Esophagus muscularis mucosa (tissue), 4 donors: ENCODE measurements at regions not wholly inside any gene's neighbourhood (a gene's known extent, or its start where the extent isn't known, plus 50 kb on each side); places are given as distances from the start of the nearest gene placed in this dataset.

Experiments used
- DNase-seq: peaks from one replicate; pipeline ENCODE4 v3.0.0-alpha.2; 2017; ENCODE audit errors: extremely low spot score
- H3K27ac ChIP-seq, 4 donors: fragments of 200-600 bp; sonication (generic); replicated peaks in 1 of 4; 1 replicate in 3 of 4; 2 replicates in 1 of 4; pipeline ENCODE4 v1.5.1; 2016 to 2019; ENCODE audit warnings: mild to moderate bottlenecking in 1 of 4
- H3K27me3 ChIP-seq, 4 donors: fragments of 200-600 bp; sonication (generic); one replicate each; pipeline versions ENCODE4 v1.5.1 to v1.6.0; 2016 to 2019
- H3K36me3 ChIP-seq, 4 donors: fragments of 200-600 bp; sonication (generic); one replicate each; pipeline ENCODE4 v1.5.1; 2016 to 2019
- H3K4me1 ChIP-seq, 4 donors: fragments of 200-600 bp; sonication (generic); one replicate each; pipeline ENCODE4 v1.5.1; 2016 to 2019
- H3K4me3 ChIP-seq, 4 donors: fragments of 200-600 bp; sonication (generic); 1 replicate in 2 of 4; 2 replicates in 2 of 4; pipeline ENCODE4 v1.5.1; 2016 to 2019; ENCODE audit warnings: mild to moderate bottlenecking in 4 of 4, moderate library complexity in 1 of 4
- H3K9me3 ChIP-seq, 4 donors: fragments of 200-600 bp; sonication (generic); 1 replicate in 3 of 4; 2 replicates in 1 of 4; pipeline ENCODE4 v1.5.1; 2016 to 2019
- CTCF ChIP-seq, 3 experiments: fragments of 200-600 bp in 2 of 3; fragments of 450-650 bp in 1 of 3; sonication (generic) in 2 of 3; IDR thresholded peaks; one replicate each; pipeline ENCODE4 v1.5.1; 2017 to 2019; ENCODE audit warnings: antibody characterized with exemption in 3 of 3, mild to moderate bottlenecking in 2 of 3, moderate library complexity in 1 of 3
- EP300 ChIP-seq: sonication (generic); formaldehyde crosslinking; IDR thresholded peaks from one replicate; pipeline ENCODE4 v1.6.1; 2017; ENCODE audit warnings: antibody characterized with exemption
- POLR2A ChIP-seq: fragments of 450-650 bp; IDR thresholded peaks from one replicate; pipeline ENCODE4 v1.6.1; 2017; ENCODE audit warnings: antibody characterized with exemption, moderate library complexity, mild to moderate bottlenecking, low read depth
- POLR2AphosphoS5 ChIP-seq, 2 donors: sonication (generic); formaldehyde crosslinking; IDR thresholded peaks; one replicate each; pipeline ENCODE4 v1.6.1; 2017; ENCODE audit warnings: antibody characterized with exemption in 2 of 2
- WGBS: methylation state at CpG from one replicate; pipeline ENCODE4 v1.1.5; 2018; 5-methylcytosine and 5-hydroxymethylcytosine counted together
- intact Hi-C: fragments of 100-400 bp; cut with DNase I; formaldehyde crosslinking; loops from one replicate; pipeline ENCODE4 v1.15.1; 2023

GRCh38 chr5:92884469-92884868 is 696.5 kb downstream of the NR2F1-AS1 start:
- Histone ChIP-seq H3K4me3 (no peak overlapping the region), H3K27me3 (no peaks in the 10 kb centered on the region), H3K36me3 (no peaks in the 10 kb centered on the region), H3K9me3 (peaks cover 0 to 4% (median 0%) of the 10 kb centered on the region in 4 donors), H3K4me1 (no peaks in the 10 kb centered on the region), H3K27ac (no peak overlapping the region)
- TF ChIP-seq EP300 (no peak), POLR2AphosphoS5 (IDR thresholded peaks at IDR 0.05) (no peak), POLR2A (no peak), CTCF (IDR thresholded peaks at IDR 0.05) (no peak)
- 44% methylated on average over 1 of the region's 1 CpG for whole genome bisulfite sequencing
- DNase-seq = no peak
- intact Hi-C loops = no loop called here

GRCh38 chr5:92879806-92880543 is 701.0 kb downstream of the NR2F1-AS1 start:
- Histone ChIP-seq H3K27me3 (no peaks in the 10 kb centered on the region), H3K4me3 (no peak overlapping the region), H3K36me3 (no peaks in the 10 kb centered on the region), H3K4me1 (no peaks in the 10 kb centered on the region), H3K27ac (no peak overlapping the region), H3K9me3 (peaks cover 0 to 14% (median 3%) of the 10 kb centered on the region in 4 donors)
- TF ChIP-seq POLR2AphosphoS5 (IDR thresholded peaks at IDR 0.05) (no peak), POLR2A (no peak), CTCF (IDR thresholded peaks at IDR 0.05) (no peak), EP300 (no peak)
- WGBS = 89% methylated on average over 2 of the region's 2 CpGs
- DNase-seq = no peak
- intact Hi-C loops = no loop called here

- Histone ChIP-seq H3K4me1 (no peaks in the 10 kb centered on the region), H3K4me3 (no peak overlapping the region), H3K27ac (no peak overlapping the region), H3K27me3 (no peaks in the 10 kb centered on the region), H3K9me3 (peaks cover 0 to 31% (median 3%) of the 10 kb centered on the region in 4 donors), H3K36me3 (no peaks in the 10 kb centered on the region)
- intact Hi-C loops = no loop called here
- DNase-seq = no peak
- TF ChIP-seq POLR2AphosphoS5 (IDR thresholded peaks at IDR 0.05) (no peak), POLR2A (no peak), CTCF (IDR thresholded peaks at IDR 0.05) (no peak), EP300 (no peak)
- WGBS = 95% methylated on average over 2 of the region's 2 CpGs
Observed at GRCh38 chr5:92874790-92875189, 706.2 kb downstream of the NR2F1-AS1 start.

GRCh38 chr5:92868442-92868841 is 712.6 kb downstream of the NR2F1-AS1 start:
- Histone ChIP-seq H3K27me3 (no peaks in the 10 kb centered on the region), H3K4me1 (no peaks in the 10 kb centered on the region), H3K4me3 (no peak overlapping the region), H3K27ac (no peak overlapping the region), H3K9me3 (peaks cover 0 to 2% (median 0%) of the 10 kb centered on the region in 4 donors), H3K36me3 (no peaks in the 10 kb centered on the region)
- intact Hi-C loops = no loop called here
- TF ChIP-seq EP300 (no peak), CTCF (IDR thresholded peaks at IDR 0.05) (no peak), POLR2A (no peak), POLR2AphosphoS5 (IDR thresholded peaks at IDR 0.05) (no peak)
- DNase-seq = no peak
- WGBS = 95% methylated on average over 3 of the region's 3 CpGs

- no peak for TF ChIP-seq POLR2A
- TF ChIP-seq POLR2AphosphoS5 (IDR thresholded peaks at IDR 0.05) = no peak
- TF ChIP-seq CTCF (IDR thresholded peaks at IDR 0.05) = no peak
- no peak for TF ChIP-seq EP300
- no peak overlapping the region for H3K27ac ChIP-seq
- intact Hi-C loops = no loop called here
- 52% methylated on average over 2 of the region's 2 CpGs for WGBS
- no peak for DNase-seq
- H3K36me3 ChIP-seq = no peaks in the 10 kb centered on the region
- no peaks in the 10 kb centered on the region for H3K9me3 ChIP-seq
- no peaks in the 10 kb centered on the region for H3K4me1 ChIP-seq
- no peak overlapping the region for H3K4me3 ChIP-seq
- no peaks in the 10 kb centered on the region for H3K27me3 ChIP-seq
Observed at GRCh38 chr5:92864591-92864990, 716.4 kb downstream of the NR2F1-AS1 start.
